Activated CD8-positive, alpha-beta memory T cell treated with anti-CD3 and anti-CD28 coated beads, Interleukin-2, amount 50 U/mL, for 48 hours (primary cell): ENCODE measurements at regions not wholly inside any gene's neighbourhood (a gene's known extent, or its start where the extent isn't known, plus 50 kb on each side); places are given as distances from the start of the nearest gene placed in this dataset.
"Not testable (repeated sequence)": the region's sequence is repeated elsewhere in the genome, so short reads cannot be mapped to it uniquely, and the experiment has no call there.

Source experiments
- DNase-seq: peaks from one replicate; pipeline ENCODE4 v3.0.0-alpha.2; 2020

DNA sequence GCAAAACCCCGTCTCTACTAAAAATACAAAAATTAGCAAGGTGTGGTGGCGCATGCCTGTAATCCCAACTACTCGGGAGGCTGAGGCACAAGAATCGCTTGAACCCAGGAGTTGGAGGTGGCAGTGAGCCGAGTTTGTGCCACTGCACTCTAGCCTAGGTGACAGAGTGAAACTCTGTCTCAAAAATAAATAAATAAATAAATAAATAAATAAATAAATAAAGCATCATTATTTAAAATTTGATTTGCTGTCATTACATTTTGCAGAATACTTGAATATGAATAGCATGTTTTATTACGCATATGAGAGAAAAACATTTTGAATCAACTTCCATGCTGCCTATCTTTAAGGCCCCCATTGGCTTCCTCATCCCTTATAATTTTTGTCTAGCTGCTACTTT lies 53.4 kb upstream of the MED14 start:
- DNase-seq = not testable (repeated sequence)

DNA sequence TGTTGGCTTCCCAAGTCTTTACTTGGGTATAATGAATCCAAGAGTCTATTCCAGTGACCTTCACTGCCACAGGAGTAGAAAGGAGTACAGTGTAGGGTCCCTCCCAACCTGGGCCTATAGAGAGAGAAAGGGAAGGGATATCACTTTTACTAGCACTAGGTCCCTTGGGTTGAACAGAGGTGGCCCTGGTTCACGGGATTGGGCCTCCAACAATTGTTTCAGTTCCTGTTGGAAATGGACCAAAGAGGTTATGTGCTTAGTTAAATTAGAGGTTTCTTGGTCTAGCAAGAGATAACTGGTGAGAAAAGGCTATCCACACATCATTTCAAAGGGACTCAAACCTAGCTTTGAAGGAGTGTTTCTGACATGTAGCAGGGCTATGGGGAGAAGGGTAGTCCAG lies 57.1 kb upstream of the MED14 start:
- DNase-seq = no peak

DNA sequence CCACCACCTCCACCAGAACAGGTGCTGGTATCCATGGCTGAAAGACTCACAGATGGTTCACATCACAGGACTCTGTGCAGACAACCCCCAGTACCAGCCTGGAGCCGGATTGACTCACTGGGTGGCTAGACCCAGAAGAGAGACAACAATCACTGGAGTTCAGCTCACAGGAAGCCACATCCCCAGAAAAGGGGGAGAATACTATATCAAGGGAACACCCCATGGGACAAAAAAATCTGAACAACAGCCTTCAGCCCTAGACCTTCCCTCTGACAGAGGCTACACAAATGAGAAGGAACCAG lies 59.4 kb upstream of the MED14 start:
- DNase-seq = not testable (repeated sequence)

- DNase-seq = not testable (repeated sequence)
These were observed 64.4 kb upstream of the MED14 start for GRCh38 chrX:40799745-40800144.

DNA sequence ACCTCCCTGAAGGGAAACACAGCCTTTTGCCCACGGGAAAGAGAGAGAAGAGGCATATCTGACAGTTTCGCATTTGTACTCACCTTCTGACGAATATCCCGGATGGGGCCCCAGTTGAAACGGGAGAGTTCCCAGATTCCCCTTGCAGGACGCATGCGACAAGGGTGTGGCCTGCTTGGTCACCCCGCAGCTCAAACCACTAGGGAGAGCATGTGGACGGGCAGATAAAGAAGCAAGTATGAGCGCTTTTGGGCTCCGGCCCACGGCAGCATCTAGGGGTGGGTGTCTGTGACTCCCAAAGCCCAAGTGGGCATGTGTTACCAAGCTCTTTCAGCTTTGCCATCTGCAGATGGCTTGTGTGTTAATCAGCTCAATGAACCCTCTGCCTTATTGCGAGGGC lies 70.1 kb upstream of the MED14 start:
- DNase-seq = no peak

- DNase-seq = no peak
These were observed 71.3 kb upstream of the MED14 start for GRCh38 chrX:40806513-40807220.

DNA sequence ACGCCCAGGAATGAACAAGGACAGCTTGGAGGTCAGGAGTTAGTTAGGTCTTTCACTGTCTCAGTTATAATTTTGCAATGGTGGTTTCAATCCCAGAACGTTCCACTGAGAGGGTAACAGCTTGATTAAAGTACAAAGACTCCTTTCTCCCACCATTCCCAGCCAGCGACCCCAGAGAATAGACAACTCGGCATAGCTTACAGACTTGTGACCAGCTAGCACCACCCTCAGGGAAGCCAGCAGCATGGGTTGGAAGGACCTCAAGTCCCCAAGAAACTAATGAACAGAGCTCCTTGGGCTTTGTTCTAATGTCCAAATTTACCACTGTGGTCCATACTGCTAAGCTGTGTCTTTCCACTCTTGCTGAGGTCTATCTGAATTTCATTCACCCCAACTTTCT lies 72.0 kb upstream of the MED14 start:
- DNase-seq = no peak

GRCh38 chrX:40808203-40808602 lies 72.9 kb upstream of the MED14 start:
- no peak for DNase-seq

DNA sequence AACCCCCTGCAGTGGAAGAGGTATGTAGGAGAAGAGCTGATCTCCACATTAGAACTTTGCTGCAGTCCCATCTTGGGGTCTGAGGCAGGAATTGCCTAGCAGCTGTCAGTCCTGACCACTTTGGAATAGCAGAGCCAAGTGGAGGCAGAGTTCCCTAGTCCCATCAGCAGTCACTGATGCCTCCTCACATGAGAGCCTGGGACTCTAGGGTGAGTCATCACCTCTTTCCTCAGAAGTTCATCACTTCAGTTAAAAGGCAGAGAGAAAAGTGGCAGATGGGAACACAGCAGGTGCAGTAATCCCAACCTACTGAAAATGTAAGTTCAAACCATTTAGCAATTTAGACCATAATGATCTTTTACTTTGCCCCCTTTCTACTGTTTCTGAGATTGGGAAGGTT lies 73.9 kb upstream of the MED14 start:
- DNase-seq = no peak

- DNase-seq = not testable (repeated sequence)
These were observed 79.7 kb upstream of the MED14 start for GRCh38 chrX:40815045-40815444.

DNA sequence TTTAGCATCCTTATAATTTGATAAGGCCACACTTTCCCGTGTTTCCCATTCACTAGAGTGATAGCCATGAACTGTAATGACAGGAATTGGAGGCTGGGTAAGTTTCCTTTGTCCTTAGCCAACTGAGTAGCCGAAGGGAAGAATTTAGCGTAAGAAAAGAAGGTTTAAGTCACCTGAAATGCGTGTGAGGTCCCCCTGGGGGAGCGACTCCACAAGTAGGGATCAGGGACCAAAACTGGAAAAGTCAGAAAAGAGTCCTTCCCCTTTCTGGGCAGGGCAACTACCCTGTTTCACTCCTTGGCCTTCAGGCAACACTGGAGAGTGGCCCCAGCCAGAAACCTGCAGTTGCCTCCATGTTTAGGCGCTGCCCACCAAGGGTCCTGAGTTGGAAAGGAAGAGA lies 81.6 kb upstream of the MED14 start:
- no peak for DNase-seq

- DNase-seq = no peak
These were observed 82.9 kb upstream of the MED14 start for GRCh38 chrX:40818236-40818635.

DNA sequence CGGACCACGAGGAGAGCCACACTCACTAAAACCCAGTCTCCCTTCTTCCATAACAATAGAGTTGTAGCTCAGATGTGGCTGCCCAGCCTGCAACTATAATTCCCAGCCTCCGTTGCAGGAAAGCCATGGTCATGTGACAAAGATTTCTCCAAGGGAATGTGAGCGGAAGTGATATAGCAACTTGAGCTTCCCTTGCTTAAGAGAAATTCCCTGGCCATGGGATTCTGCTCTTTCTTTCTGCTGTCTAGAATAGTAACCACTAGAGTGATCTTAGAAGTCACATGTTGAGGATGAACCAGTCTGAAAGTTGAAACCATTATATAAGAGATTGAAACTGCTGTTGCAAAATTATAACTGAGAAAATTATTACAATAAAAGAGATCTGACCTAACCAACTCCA lies 86.4 kb upstream of the MED14 start:
- DNase-seq = no peak

DNA sequence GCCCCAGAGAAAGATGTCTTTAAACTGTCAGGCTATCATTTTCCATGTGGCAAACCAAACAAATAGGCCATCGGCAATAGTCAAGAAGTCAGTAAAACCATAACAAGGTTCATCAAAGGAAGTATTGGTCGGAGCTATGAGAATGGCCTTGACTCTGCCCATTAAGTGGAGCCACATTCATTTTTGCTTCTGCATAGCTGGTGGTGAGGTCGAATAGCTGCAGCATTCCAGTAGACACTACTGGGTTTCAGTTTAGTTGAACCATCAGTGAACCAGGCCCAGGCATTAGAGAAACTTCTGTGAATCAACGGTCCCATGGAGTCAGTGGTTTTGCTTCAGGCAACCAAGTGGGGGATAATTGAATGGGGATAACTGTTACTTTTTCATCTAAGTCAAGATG lies 92.0 kb upstream of the MED14 start:
- no peak for DNase-seq

DNA sequence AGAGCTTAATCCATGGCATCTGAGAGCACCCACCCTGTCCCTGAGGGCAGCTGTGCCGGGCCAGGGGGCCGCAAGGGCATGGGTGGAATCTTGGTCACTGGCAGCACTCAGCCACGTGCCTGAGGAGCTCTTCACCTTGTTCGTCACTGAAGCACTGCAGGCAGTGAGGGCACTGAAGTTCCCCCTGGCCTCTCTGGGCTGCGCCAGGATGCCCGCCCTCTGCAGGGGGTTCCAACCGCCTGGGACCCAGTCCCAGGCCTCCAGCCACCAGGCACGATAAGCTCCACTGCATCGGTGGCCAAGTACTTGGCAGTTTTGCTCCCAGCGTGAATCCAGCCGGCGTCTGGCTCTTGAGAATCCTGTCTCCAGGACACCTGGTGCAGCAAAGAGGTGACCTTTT lies 96.4 kb upstream of the MED14 start:
- no peak for DNase-seq

- no peak for DNase-seq
These were observed 97.4 kb upstream of the MED14 start for GRCh38 chrX:40832723-40833122.

DNA sequence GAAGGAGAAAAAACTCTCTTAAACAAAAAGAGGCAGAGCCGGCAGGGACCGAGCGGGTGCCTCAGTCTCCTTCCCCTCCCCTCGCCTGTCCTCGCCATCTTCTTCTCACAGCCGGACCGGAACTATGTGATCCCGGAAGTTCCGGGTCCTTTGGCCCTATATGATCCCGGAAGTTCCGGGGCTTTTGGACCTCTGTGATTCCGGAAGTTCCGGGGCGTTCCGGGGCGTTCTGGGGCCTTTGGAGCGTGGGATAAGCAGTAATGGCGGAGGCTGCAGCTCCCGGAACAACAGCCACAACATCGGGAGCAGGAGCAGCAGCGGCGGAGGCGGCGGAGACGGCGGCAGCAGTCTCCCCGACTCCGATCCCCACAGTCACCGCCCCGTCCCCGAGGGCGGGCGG lies 98.9 kb upstream of the MED14 start:
- DNase-seq = no peak

- DNase-seq = no peak
These were observed 100.2 kb upstream of the MED14 start for GRCh38 chrX:40835526-40835925.

DNA sequence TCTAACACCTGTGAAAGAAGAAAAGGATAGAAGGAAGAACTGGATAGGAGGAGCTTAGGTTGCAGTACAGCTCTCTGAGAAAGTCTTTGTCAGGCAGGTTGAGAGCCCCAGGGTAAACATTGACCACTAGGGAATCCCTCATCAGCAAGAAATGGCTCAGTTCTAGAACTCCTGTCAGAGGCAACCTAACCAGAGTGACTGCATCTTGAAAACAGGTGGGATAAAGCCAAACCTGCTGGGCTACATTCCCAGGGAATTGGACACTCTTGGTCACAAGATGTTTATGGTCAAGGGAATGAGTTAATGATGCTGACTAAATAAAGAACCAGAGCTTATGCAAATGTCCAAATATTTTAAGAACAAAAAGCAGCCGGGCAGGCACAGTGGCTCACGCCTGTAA lies 108.3 kb upstream of the MED14 start:
- no peak for DNase-seq

DNA sequence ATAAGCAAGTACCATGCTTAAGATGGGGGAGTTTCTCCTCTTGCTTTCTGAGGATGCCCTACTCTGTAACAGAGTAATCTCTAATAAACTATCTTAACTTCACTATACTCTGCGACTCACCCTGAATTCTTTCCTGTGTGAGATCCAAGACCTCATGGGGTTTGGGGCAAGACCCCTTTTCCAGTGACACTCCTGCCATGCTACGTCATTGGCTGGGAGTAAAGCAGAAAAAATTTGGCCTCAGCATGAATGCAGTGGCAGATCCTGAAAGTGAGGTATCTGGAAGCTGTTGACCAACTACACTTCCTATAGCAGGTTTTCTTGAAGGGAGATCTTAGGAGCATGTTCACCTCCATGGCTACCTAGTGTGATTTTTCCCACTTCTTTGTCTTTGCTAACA lies 109.1 kb upstream of the MED14 start:
- no peak for DNase-seq

DNA sequence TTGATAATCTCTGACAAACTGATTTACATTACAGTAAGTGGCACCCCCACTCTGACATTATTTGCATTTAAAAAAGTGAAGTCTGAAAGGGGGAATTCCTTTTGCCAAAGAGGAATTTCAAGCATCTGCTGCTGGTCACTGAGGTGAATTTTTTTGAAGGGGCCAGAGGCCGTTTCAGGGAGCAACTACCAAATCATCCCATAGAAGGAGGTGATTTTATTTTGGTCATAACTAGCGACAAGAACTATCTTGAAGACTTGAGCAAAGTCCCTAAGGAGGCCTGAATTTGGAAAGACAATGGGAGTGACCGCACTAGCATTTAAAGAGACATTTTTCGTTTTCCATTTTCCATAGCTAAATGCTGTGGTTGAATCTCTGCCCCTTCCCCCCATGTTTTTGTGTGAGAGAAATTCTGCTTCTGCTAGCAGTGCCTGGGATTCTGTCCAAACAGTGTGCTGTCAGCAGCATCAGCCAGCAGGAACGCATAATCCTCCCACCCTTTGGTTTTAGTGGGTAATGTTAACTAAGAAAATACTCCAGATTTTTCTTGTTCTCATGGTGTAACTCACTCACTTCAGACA lies 110.1 kb upstream of the MED14 start:
- DNase-seq = no peak

- no peak for DNase-seq
These were observed 114.8 kb upstream of the MED14 start for GRCh38 chrX:40849906-40850823.

- DNase-seq = no peak
These were observed 117.2 kb upstream of the MED14 start for GRCh38 chrX:40852586-40852985.
